Heart left ventricle (tissue), 16 donors: ENCODE measurements at regions not wholly inside any gene's neighbourhood (a gene's known extent, or its start where the extent isn't known, plus 50 kb on each side); places are given as distances from the start of the nearest gene placed in this dataset.
"Not testable (repeated sequence)": the region's sequence is repeated elsewhere in the genome, so short reads cannot be mapped to it uniquely, and the experiment has no call there.

Source experiments
- ATAC-seq, 4 donors: fragments of 200-7000 bp; cut with Tn5 transposase; one replicate each; pipeline ENCODE4 v1.9.1; 2020 to 2022; ENCODE audit warnings: moderate library complexity in 4 of 4, mild to moderate bottlenecking in 3 of 4, moderate number of reproducible peaks in 1 of 4
- DNase-seq, 5 donors: peaks; one replicate each; pipeline ENCODE4 v3.0.0-alpha.2; 2020
- H3K27ac ChIP-seq, 12 donors: fragments of 200-600 bp; sonication (generic) in 4 of 12; one replicate each; pipeline versions ENCODE4 v1.5.0 to v1.8.0; 2016 to 2022; ENCODE audit warnings: mild to moderate bottlenecking in 2 of 12
- H3K27me3 ChIP-seq, 9 donors: fragments of 200-600 bp; sonication (generic) in 2 of 9; one replicate each; pipeline versions ENCODE4 v1.5.1 to v1.8.0; 2016 to 2022; ENCODE audit warnings: mild to moderate bottlenecking in 3 of 9
- H3K36me3 ChIP-seq, 9 donors: fragments of 200-600 bp; sonication (generic) in 2 of 9; one replicate each; pipeline versions ENCODE4 v1.5.0 to v1.8.0; 2018 to 2022; ENCODE audit warnings: mild to moderate bottlenecking in 2 of 9
- H3K4me1 ChIP-seq, 12 donors: fragments of 200-600 bp; sonication (generic) in 4 of 12; one replicate each; pipeline versions ENCODE4 v1.5.0 to v1.8.0; 2016 to 2022; ENCODE audit warnings: mild to moderate bottlenecking in 3 of 12
- H3K4me3 ChIP-seq, 12 donors: fragments of 200-600 bp; sonication (generic) in 4 of 12; one replicate each; pipeline versions ENCODE4 v1.5.0 to v1.8.0; 2017 to 2022; ENCODE audit warnings: mild to moderate bottlenecking in 9 of 12, moderate library complexity in 4 of 12
- H3K9me3 ChIP-seq, 12 donors: fragments of 200-600 bp; sonication (generic) in 4 of 12; one replicate each; pipeline versions ENCODE4 v1.5.0 to v1.8.0; 2016 to 2022; ENCODE audit warnings: mild to moderate bottlenecking in 1 of 12
- CTCF ChIP-seq, 12 donors: fragments of 200-600 bp; sonication (generic) in 4 of 12; IDR thresholded peaks; one replicate each; pipeline versions ENCODE4 v1.5.0 to v1.8.0; 2018 to 2022; ENCODE audit warnings: antibody characterized with exemption in 12 of 12, mild to moderate bottlenecking in 5 of 12
- POLR2A ChIP-seq, 2 donors: fragments of 450-650 bp; IDR thresholded peaks; one replicate each; pipeline ENCODE4 v1.6.1; 2017; ENCODE audit warnings: antibody characterized with exemption in 2 of 2, mild to moderate bottlenecking in 2 of 2, moderate library complexity in 2 of 2
- WGBS, 4 donors: extraction: QIAGEN DNeasy Blood & Tissue Kit in 2 of 4; methylation state at CpG; one replicate each; pipeline versions ENCODE4 v1.1.5 to v1.1.7; 2013 to 2018; 5-methylcytosine and 5-hydroxymethylcytosine counted together
- intact Hi-C, 10 donors: fragments of 100-400 bp; cut with DNase I; formaldehyde crosslinking; loops; one replicate each; pipeline versions ENCODE4 v1.11.1 to v1.14.2; 2022
- donor health status: ischemic (EF 13 %, LVEDD 7.1; RV severe dilation, severe dysfunction).
- donor health status: healthy with polysubstance abuse.
- donor health status: DM: no; HTN: yes; CAD: no.
- donor health status: DM: no; HTN: no; CAD: no.
- donor health status: ischemic (EF 25% LVEDD 6.9; RV normal size, moderate dysfunction).
- donor health status: ischemic (EF 25% LVEDD 5.7; RV mildly dilated, moderate dysfunction).
- donor health status: healthy.
- donor health status: DM: yes; HTN: yes; CAD: no.
- donor health status: ischemic (EF 35%, LVEDD 5.7; RV mildly dilated, moderate dysfunction).
- donor health status: nonischemic (EF 11% LVEDD 7.7; RV severe dilation, severe dysfunction).
- donor health status: DM: yes; HTN: yes; CAD: no.
- donor health status: PGD.
- donor health status: ischemic (EF 29% LVEDD 5.4; RV normal size, mild dysfunction).
- donor health status: nonischemic (EF 23%, LVEDD 6.1; RV moderate dilation, normal function).

DNA sequence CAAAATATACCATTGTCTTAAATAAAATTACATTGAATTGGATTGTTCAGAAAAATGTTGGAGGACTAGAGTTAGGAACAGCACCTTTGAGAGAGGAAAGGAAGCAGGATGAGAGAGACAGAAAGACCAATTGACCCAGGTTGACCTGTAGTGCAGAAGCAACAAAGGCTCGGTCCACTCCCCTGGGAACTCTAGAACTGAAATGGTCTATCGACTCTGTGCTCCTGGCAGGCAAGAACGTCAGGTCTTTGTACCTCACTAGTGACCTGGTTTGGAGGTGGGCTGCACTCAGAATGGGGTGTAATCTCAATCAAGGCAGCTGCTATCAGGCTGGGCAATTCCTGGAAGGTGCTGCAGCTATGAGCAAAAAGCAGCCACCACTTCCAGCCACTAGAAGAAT, 110.8 kb downstream of the FAM174A start:
- intact Hi-C loops: loop anchor here in 1 of 10 donors (10.0 kb wide), 1 partner anchor 221 kb away; no protein-coding TSS in a partner anchor
- 47 to 64% (median 52%) methylated on average over 3 of the region's 3 CpGs for WGBS, 4 donors
- DNase-seq: no peak
- TF ChIP-seq POLR2A (IDR thresholded peaks at IDR 0.05): no peak
- TF ChIP-seq CTCF (IDR thresholded peaks at IDR 0.05): no peak
- Histone ChIP-seq H3K4me1 (peaks cover 0 to 6% (median 0%) of the 10 kb centered on the region in 12 donors), H3K27me3 (no peaks in the 10 kb centered on the region), H3K36me3 (no peaks in the 10 kb centered on the region), H3K4me3 (no peak overlapping the region), H3K9me3 (no peaks in the 10 kb centered on the region), H3K27ac (no peak overlapping the region)
- no peak for ATAC-seq

GRCh38 chr5:100646691-100647090, 111.5 kb downstream of the FAM174A start:
- no peak for DNase-seq
- Histone ChIP-seq H3K4me3 (no peak overlapping the region), H3K27ac (no peak overlapping the region), H3K36me3 (no peaks in the 10 kb centered on the region), H3K9me3 (no peaks in the 10 kb centered on the region), H3K27me3 (no peaks in the 10 kb centered on the region), H3K4me1 (peaks cover 0 to 6% (median 0%) of the 10 kb centered on the region in 12 donors)
- intact Hi-C loops: loop anchor here in 1 of 10 donors (10.0 kb wide), 1 partner anchor 222 kb away; no protein-coding TSS in a partner anchor
- WGBS, 4 donors: 85 to 89% (median 86%) methylated on average over 9 of the region's 9 CpGs
- ATAC-seq: no peak
- TF ChIP-seq POLR2A (IDR thresholded peaks at IDR 0.05): no peak

DNA sequence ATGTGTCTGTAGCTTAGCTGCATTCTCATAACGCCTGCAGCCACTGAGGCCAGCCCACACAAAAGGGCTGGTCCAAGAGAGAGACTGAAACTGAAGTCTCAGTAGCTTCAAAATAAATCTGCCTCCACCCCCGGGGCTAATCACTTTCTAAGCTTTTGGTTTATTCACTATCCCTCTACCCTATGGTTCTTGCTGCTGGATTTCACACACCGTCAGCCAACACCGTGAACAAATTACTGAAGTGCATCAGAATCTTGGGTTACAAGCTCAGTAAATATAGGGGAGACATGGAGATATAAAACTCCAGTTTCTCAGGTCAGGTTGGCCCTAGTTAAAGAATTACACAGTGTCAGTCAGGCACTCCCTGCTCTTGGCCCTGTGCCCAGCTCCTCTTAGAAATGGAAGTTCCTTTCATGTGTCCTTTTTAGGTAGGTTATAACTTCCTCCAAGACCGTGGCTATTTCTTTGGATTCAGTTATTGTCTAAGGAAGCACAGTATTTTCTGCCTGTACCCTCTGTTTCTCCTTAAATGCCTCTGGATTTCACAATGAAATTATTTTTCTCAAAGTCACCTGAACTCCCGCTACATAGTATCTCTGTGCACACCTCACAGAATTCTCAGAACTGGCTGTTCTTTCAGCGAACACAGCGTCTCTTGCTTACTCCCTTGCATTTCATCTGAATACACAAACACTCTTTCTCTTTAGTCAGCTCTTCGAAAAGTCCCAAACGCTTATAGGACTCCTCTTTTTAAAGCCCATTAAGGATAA, 112.5 kb downstream of the FAM174A start:
- Histone ChIP-seq H3K27me3 (no peaks in the 10 kb centered on the region), H3K4me3 (no peak overlapping the region), H3K9me3 (no peaks in the 10 kb centered on the region), H3K27ac (no peak overlapping the region), H3K4me1 (peaks cover 0 to 6% (median 0%) of the 10 kb centered on the region in 12 donors), H3K36me3 (no peaks in the 10 kb centered on the region)
- intact Hi-C loops: loop anchor here in 1 of 10 donors (10.0 kb wide), 1 partner anchor 223 kb away; no protein-coding TSS in a partner anchor
- DNase-seq (peak; percentile 46 to 73 (median 57)), ATAC-seq (peak in 2 of 4 donors; percentile 34 to 41)
- TF ChIP-seq CTCF (IDR thresholded peaks at IDR 0.05) (no peak), POLR2A (IDR thresholded peaks at IDR 0.05) (no peak)
- 69 to 72% (median 70%) methylated on average over 10 of the region's 10 CpGs for WGBS, 4 donors

- no peak for ATAC-seq
- intact Hi-C loops: no loop called here
These were observed 119.7 kb downstream of the FAM174A start for GRCh38 chr5:100654895-100655294.

DNA sequence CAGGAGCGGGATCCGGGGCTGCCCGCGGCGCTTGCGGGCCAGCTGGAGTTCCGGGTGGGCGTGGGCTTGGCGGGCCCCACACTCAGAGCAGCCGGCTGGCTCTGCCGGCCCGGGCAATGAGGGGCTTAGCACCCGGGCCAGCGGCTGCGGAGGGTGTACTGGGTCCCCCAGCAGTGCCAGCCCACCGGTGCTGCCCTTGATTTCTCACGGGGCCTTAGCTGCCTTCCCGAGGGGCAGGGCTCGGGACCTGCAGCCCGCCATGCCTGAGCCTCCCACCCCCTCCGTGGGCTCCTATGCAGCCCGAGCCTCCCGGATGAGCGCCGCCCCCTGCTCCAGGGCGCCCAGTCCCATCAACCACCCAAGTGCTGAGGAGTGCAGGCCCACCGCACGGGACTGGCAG, 121.6 kb downstream of the FAM174A start:
- DNase-seq, intact Hi-C loops: not testable (repeated sequence)

More at GRCh38 chr5:100654895-100655294, 119.7 kb downstream of the FAM174A start:
- TF ChIP-seq POLR2A (IDR thresholded peaks at IDR 0.05) (no peak), CTCF (IDR thresholded peaks at IDR 0.05) (no peak)
- no peaks in the 10 kb centered on the region for H3K9me3 ChIP-seq
- no peak overlapping the region for H3K27ac ChIP-seq
- no peak overlapping the region for H3K4me3 ChIP-seq
- no peaks in the 10 kb centered on the region for H3K4me1 ChIP-seq
- no peak for DNase-seq
- H3K36me3 ChIP-seq: no peaks in the 10 kb centered on the region
- no peaks in the 10 kb centered on the region for H3K27me3 ChIP-seq

More for the DNA sequence above, 121.6 kb downstream of the FAM174A start:
- not testable (repeated sequence) for H3K36me3 ChIP-seq, ATAC-seq, H3K27me3 ChIP-seq, H3K4me1 ChIP-seq, H3K9me3 ChIP-seq, H3K27ac ChIP-seq, H3K4me3 ChIP-seq
- 83 to 94% (median 93%) methylated on average over 6 to 27 of the region's 28 CpGs for WGBS, 4 donors
